Lower leg skin (tissue), 3 donors: ENCODE measurements at regions not wholly inside any gene's neighbourhood (a gene's known extent, or its start where the extent isn't known, plus 50 kb on each side); places are given as distances from the start of the nearest gene placed in this dataset.

ENCODE experiments used
- POLR2A ChIP-seq, 2 donors: fragments of 450-650 bp; IDR thresholded peaks; one replicate each; pipeline ENCODE4 v1.6.1; 2016 to 2017; ENCODE audit warnings: antibody characterized with exemption in 2 of 2, mild to moderate bottlenecking in 1 of 2, moderate library complexity in 1 of 2
- TF ChIP-seq, protein P1 (sequence below), 3 donors: fragments of 450-650 bp; IDR thresholded peaks; one replicate each; pipeline ENCODE4 v1.5.1; 2016; ENCODE audit warnings: antibody characterized with exemption in 3 of 3, mild to moderate bottlenecking in 3 of 3, moderate library complexity in 2 of 3

DNA sequence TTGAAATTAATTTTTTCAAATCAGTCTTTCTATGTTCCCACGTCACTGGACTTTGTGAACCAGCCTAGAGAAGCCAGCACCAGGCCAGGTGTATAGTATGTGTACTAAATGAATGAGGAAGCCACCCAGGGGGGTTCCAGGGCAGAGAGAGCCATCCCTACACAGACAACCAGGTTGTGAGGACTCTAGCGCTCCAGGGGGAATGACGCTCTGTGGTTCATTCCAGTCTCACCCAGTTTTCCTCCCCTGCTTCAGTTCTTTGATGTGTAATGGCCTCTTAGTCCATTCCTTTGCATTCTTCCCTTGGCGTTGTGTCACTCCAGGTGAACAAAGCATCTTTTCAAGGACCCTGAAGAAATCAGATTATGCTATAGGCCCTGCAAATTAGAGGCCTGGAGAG lies 330.6 kb downstream of the NSG2 start:
- TF ChIP-seq, protein P1, sequence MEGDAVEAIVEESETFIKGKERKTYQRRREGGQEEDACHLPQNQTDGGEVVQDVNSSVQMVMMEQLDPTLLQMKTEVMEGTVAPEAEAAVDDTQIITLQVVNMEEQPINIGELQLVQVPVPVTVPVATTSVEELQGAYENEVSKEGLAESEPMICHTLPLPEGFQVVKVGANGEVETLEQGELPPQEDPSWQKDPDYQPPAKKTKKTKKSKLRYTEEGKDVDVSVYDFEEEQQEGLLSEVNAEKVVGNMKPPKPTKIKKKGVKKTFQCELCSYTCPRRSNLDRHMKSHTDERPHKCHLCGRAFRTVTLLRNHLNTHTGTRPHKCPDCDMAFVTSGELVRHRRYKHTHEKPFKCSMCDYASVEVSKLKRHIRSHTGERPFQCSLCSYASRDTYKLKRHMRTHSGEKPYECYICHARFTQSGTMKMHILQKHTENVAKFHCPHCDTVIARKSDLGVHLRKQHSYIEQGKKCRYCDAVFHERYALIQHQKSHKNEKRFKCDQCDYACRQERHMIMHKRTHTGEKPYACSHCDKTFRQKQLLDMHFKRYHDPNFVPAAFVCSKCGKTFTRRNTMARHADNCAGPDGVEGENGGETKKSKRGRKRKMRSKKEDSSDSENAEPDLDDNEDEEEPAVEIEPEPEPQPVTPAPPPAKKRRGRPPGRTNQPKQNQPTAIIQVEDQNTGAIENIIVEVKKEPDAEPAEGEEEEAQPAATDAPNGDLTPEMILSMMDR (IDR thresholded peaks at IDR 0.05): no peak
- no peak for TF ChIP-seq POLR2A (IDR thresholded peaks at IDR 0.05)
